ENCODE measurements at regions not wholly inside any gene's neighbourhood (a gene's known extent, or its start where the extent isn't known, plus 50 kb on each side); places are given as distances from the start of the nearest gene placed in this dataset.

DNA sequence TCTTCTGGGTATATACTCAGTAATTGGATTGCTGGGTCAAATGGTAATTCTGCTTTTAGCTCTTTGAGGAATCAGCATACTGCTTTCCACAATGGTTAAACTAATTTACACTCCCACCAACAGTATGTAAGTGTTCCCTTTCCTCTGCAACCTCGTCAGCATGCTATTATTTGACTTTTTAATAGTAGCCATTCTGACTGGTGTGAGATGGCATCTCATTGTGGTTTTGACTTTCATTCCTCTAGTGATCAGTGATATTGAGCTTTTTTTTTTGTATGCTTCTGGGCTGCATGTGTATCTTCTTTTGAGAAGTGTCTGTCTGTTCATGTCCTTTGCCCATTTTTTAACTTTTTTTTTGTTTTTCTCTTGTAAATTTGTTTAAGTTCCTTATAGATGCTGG is 279.4 kb downstream of the PTGER3 start:
- Histone ChIP-seq H3K9ac (ENCODE audit: low read length in 3 of 3) (no peak overlapping the region), H3K27ac (ENCODE audit: low read depth in 2 of 2, low read length in 2 of 2) (no peak overlapping the region), H3K4me1 (ENCODE audit: control insufficient read depth in 2 of 3, insufficient read depth in 2 of 3, low read depth in 1 of 3, low read length in 3 of 3) (no peaks in the 10 kb centered on the region), H3K4me3 (ENCODE audit: low read length in 3 of 3) (no peak overlapping the region), H3K36me3 (ENCODE audit: control insufficient read depth in 2 of 3, insufficient read depth in 3 of 3, low read length in 3 of 3) (no peaks in the 10 kb centered on the region), H3K27me3 (ENCODE audit: control insufficient read depth, insufficient read depth, low read length) (no peaks in the 10 kb centered on the region), H3K9me3 (ENCODE audit: control insufficient read depth in 2 of 3, insufficient read depth in 1 of 3, low read length in 3 of 3) (peaks cover 0 to 6% (median 0%) of the 10 kb centered on the region in 3 donors)
- TF ChIP-seq, protein P1, sequence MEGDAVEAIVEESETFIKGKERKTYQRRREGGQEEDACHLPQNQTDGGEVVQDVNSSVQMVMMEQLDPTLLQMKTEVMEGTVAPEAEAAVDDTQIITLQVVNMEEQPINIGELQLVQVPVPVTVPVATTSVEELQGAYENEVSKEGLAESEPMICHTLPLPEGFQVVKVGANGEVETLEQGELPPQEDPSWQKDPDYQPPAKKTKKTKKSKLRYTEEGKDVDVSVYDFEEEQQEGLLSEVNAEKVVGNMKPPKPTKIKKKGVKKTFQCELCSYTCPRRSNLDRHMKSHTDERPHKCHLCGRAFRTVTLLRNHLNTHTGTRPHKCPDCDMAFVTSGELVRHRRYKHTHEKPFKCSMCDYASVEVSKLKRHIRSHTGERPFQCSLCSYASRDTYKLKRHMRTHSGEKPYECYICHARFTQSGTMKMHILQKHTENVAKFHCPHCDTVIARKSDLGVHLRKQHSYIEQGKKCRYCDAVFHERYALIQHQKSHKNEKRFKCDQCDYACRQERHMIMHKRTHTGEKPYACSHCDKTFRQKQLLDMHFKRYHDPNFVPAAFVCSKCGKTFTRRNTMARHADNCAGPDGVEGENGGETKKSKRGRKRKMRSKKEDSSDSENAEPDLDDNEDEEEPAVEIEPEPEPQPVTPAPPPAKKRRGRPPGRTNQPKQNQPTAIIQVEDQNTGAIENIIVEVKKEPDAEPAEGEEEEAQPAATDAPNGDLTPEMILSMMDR (IDR thresholded peaks at IDR 0.05; ENCODE audit: borderline replicate concordance, extremely low read depth, insufficient read depth): no peak
- intact Hi-C loops (cut with DNase I): no loop called here
- DNase-seq (no peak), FAIRE-seq (no peak)

DNA sequence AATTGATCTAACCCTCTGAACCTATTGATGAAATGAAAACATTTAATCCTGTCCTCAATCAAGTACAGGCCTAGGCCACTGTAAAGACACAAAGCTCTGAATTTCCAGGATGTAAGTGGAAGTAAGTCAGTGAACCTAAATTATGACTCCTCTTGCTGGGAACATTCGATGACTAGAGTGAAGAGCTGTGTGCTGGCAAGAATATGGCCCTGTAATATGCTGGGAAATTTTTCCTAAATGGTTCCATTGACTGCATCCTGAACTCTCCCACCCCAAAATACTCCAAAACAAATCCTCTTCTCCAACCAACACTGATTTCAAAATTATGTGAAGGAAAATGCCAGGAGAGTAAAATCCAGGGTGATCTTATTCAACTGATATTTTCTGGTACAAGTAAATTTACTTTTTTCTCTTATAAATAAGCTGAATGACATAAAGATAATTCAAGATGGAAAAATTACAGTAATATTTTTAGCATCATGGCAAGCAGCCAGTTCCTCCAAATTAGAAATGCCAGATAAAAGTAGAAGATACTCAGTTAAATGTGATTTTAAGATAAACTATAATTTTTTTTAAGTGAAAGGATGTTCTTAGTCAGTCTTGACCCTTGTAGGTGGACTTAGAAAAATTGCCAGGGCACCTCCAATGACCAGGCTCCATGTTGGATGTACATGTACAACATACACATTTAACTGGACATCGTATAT is 269.4 kb downstream of the PTGER3 start:
- Histone ChIP-seq H3K27ac (ENCODE audit: low read depth in 2 of 2, low read length in 2 of 2) (no peak overlapping the region), H3K9ac (ENCODE audit: low read length in 3 of 3) (no peak overlapping the region), H3K9me3 (ENCODE audit: control insufficient read depth in 2 of 3, insufficient read depth in 1 of 3, low read length in 3 of 3) (no peaks in the 10 kb centered on the region), H3K27me3 (ENCODE audit: control insufficient read depth, insufficient read depth, low read length) (no peaks in the 10 kb centered on the region), H3K4me3 (ENCODE audit: low read length in 3 of 3) (no peak overlapping the region), H3K4me1 (ENCODE audit: control insufficient read depth in 2 of 3, insufficient read depth in 2 of 3, low read depth in 1 of 3, low read length in 3 of 3) (no peaks in the 10 kb centered on the region), H3K36me3 (ENCODE audit: control insufficient read depth in 2 of 3, insufficient read depth in 3 of 3, low read length in 3 of 3) (no peaks in the 10 kb centered on the region)
- FAIRE-seq (no peak), DNase-seq (no peak)
- intact Hi-C loops (cut with DNase I): no loop called here
- TF ChIP-seq, protein P1 (IDR thresholded peaks at IDR 0.05; ENCODE audit: borderline replicate concordance, extremely low read depth, insufficient read depth): no peak

- FAIRE-seq (no peak), DNase-seq (no peak)
- no peaks in the 10 kb centered on the region for H3K9me3 ChIP-seq (ENCODE audit: control insufficient read depth in 2 of 3, insufficient read depth in 1 of 3, low read length in 3 of 3)
- no peaks in the 10 kb centered on the region for H3K4me1 ChIP-seq (ENCODE audit: control insufficient read depth in 2 of 3, insufficient read depth in 2 of 3, low read depth in 1 of 3, low read length in 3 of 3)
- no peak overlapping the region for H3K9ac ChIP-seq (ENCODE audit: low read length in 3 of 3)
- intact Hi-C loops (cut with DNase I): no loop called here
- H3K4me3 ChIP-seq (ENCODE audit: low read length in 3 of 3): no peak overlapping the region
- TF ChIP-seq, protein P1 (IDR thresholded peaks at IDR 0.05; ENCODE audit: borderline replicate concordance, extremely low read depth, insufficient read depth): no peak
- no peaks in the 10 kb centered on the region for H3K27me3 ChIP-seq (ENCODE audit: control insufficient read depth, insufficient read depth, low read length)
- H3K36me3 ChIP-seq (ENCODE audit: control insufficient read depth in 2 of 3, insufficient read depth in 3 of 3, low read length in 3 of 3): no peaks in the 10 kb centered on the region
- no peak overlapping the region for H3K27ac ChIP-seq (ENCODE audit: low read depth in 2 of 2, low read length in 2 of 2)
Observed at GRCh38 chr1:70778934-70779333, 268.7 kb downstream of the PTGER3 start.

DNA sequence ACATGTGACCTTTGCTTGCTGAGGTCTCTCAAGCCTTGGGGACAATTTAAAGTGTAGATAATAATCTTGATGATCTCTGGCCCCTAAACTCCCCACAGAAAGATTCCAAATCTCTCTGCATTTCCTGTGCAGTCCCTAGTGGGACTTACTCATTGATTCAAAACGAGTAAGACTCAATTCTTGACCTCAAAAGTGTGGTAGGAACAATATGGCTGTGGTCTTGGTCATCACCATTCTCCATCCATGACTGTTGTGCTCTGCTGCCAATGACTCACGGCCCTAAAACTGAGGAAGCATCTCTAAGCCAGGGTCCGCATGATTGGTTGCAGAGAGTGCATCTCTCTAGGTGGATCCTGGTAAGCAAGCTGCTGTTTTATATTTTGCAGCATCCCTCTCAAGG is 268.0 kb downstream of the PTGER3 start:
- no peak overlapping the region for H3K9ac ChIP-seq (ENCODE audit: low read length in 3 of 3)

More for the DNA sequence above, 268.0 kb downstream of the PTGER3 start:
- DNase-seq: no peak
- H3K9me3 ChIP-seq (ENCODE audit: control insufficient read depth in 2 of 3, insufficient read depth in 1 of 3, low read length in 3 of 3): no peaks in the 10 kb centered on the region
- TF ChIP-seq, protein P1 (IDR thresholded peaks at IDR 0.05; ENCODE audit: borderline replicate concordance, extremely low read depth, insufficient read depth): no peak
- H3K4me3 ChIP-seq (ENCODE audit: low read length in 3 of 3): no peak overlapping the region
- no peaks in the 10 kb centered on the region for H3K4me1 ChIP-seq (ENCODE audit: control insufficient read depth in 2 of 3, insufficient read depth in 2 of 3, low read depth in 1 of 3, low read length in 3 of 3)
- H3K36me3 ChIP-seq (ENCODE audit: control insufficient read depth in 2 of 3, insufficient read depth in 3 of 3, low read length in 3 of 3): no peaks in the 10 kb centered on the region
- H3K27ac ChIP-seq (ENCODE audit: low read depth in 2 of 2, low read length in 2 of 2): no peak overlapping the region
- intact Hi-C loops (cut with DNase I): no loop called here
- no peak for FAIRE-seq
- no peaks in the 10 kb centered on the region for H3K27me3 ChIP-seq (ENCODE audit: control insufficient read depth, insufficient read depth, low read length)

Measured in kidney (tissue), 13 donors.